ENCODE measurements at regions not wholly inside any gene's neighbourhood (a gene's known extent, or its start where the extent isn't known, plus 50 kb on each side); places are given as distances from the start of the nearest gene placed in this dataset.

GRCh38 chr5:107322936-107323335 is 347.8 kb downstream of the EFNA5 start:
- TF ChIP-seq, protein P1, sequence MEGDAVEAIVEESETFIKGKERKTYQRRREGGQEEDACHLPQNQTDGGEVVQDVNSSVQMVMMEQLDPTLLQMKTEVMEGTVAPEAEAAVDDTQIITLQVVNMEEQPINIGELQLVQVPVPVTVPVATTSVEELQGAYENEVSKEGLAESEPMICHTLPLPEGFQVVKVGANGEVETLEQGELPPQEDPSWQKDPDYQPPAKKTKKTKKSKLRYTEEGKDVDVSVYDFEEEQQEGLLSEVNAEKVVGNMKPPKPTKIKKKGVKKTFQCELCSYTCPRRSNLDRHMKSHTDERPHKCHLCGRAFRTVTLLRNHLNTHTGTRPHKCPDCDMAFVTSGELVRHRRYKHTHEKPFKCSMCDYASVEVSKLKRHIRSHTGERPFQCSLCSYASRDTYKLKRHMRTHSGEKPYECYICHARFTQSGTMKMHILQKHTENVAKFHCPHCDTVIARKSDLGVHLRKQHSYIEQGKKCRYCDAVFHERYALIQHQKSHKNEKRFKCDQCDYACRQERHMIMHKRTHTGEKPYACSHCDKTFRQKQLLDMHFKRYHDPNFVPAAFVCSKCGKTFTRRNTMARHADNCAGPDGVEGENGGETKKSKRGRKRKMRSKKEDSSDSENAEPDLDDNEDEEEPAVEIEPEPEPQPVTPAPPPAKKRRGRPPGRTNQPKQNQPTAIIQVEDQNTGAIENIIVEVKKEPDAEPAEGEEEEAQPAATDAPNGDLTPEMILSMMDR (conservative IDR thresholded peaks at IDR 0.05 in 1 of 2, IDR thresholded peaks at IDR 0.05 in 1 of 2; ENCODE audit: extremely low read depth in 1 of 2, insufficient read depth in 1 of 2, low read depth in 1 of 2, low read length in 2 of 2) = no peak
- no peak for TF ChIP-seq EZH2 (IDR thresholded peaks at IDR 0.05; ENCODE audit: borderline replicate concordance, low read length)

Measured in mammary epithelial cell (primary cell).